ENCODE measurements at regions not wholly inside any gene's neighbourhood (a gene's known extent, or its start where the extent isn't known, plus 50 kb on each side); places are given as distances from the start of the nearest gene placed in this dataset.

GRCh38 chr6:94372229-94372628 is 952.9 kb upstream of the EPHA7 start:
- TF ChIP-seq CTCF (IDR thresholded peaks at IDR 0.05; ENCODE audit: unreplicated experiment): no peak
- no peaks in the 10 kb centered on the region for H3K9me3 Mint-ChIP-seq (ENCODE audit: unreplicated experiment)
- H3K4me1 Mint-ChIP-seq (ENCODE audit: unreplicated experiment): no peaks in the 10 kb centered on the region
- H3K27me3 Mint-ChIP-seq (ENCODE audit: unreplicated experiment): no peaks in the 10 kb centered on the region
- no peak for DNase-seq (ENCODE audit: low spot score)
- no peak overlapping the region for H3K4me3 Mint-ChIP-seq (ENCODE audit: unreplicated experiment)
- H3K36me3 Mint-ChIP-seq (ENCODE audit: low read depth, unreplicated experiment): no peaks in the 10 kb centered on the region
- H3K27ac Mint-ChIP-seq (ENCODE audit: unreplicated experiment): no peak overlapping the region

- DNase-seq (ENCODE audit: low spot score): no peak
- no peaks in the 10 kb centered on the region for H3K4me1 Mint-ChIP-seq (ENCODE audit: unreplicated experiment)
- no peaks in the 10 kb centered on the region for H3K36me3 Mint-ChIP-seq (ENCODE audit: low read depth, unreplicated experiment)
- peaks cover 5% of the 10 kb centered on the region for H3K27me3 Mint-ChIP-seq (ENCODE audit: unreplicated experiment)
- no peaks in the 10 kb centered on the region for H3K9me3 Mint-ChIP-seq (ENCODE audit: unreplicated experiment)
- no peak overlapping the region for H3K4me3 Mint-ChIP-seq (ENCODE audit: unreplicated experiment)
- H3K27ac Mint-ChIP-seq (ENCODE audit: unreplicated experiment): no peak overlapping the region
- TF ChIP-seq CTCF (IDR thresholded peaks at IDR 0.05; ENCODE audit: unreplicated experiment): no peak
Observed at GRCh38 chr6:94367316-94367715, 948.0 kb upstream of the EPHA7 start.

- H3K27me3 Mint-ChIP-seq (ENCODE audit: unreplicated experiment): peaks cover 7% of the 10 kb centered on the region
- H3K9me3 Mint-ChIP-seq (ENCODE audit: unreplicated experiment): no peaks in the 10 kb centered on the region
Observed at GRCh38 chr6:94362061-94362864, 942.9 kb upstream of the EPHA7 start.

GRCh38 chr6:94361304-94362060 is 942.1 kb upstream of the EPHA7 start:
- Mint-ChIP-seq H3K4me3 (ENCODE audit: unreplicated experiment) (no peak overlapping the region), H3K27me3 (ENCODE audit: unreplicated experiment) (peaks cover 7% of the 10 kb centered on the region), H3K4me1 (ENCODE audit: unreplicated experiment) (peaks cover 5% of the 10 kb centered on the region), H3K9me3 (ENCODE audit: unreplicated experiment) (no peaks in the 10 kb centered on the region), H3K36me3 (ENCODE audit: low read depth, unreplicated experiment) (no peaks in the 10 kb centered on the region), H3K27ac (ENCODE audit: unreplicated experiment) (no peak overlapping the region)
- TF ChIP-seq CTCF (IDR thresholded peaks at IDR 0.05; ENCODE audit: unreplicated experiment): no peak
- DNase-seq (ENCODE audit: low spot score): no peak

More at GRCh38 chr6:94362061-94362864, 942.9 kb upstream of the EPHA7 start:
- peaks cover 5% of the 10 kb centered on the region for H3K4me1 Mint-ChIP-seq (ENCODE audit: unreplicated experiment)
- no peaks in the 10 kb centered on the region for H3K36me3 Mint-ChIP-seq (ENCODE audit: low read depth, unreplicated experiment)
- no peak for DNase-seq (ENCODE audit: low spot score)
- no peak overlapping the region for H3K27ac Mint-ChIP-seq (ENCODE audit: unreplicated experiment)
- no peak for TF ChIP-seq CTCF (IDR thresholded peaks at IDR 0.05; ENCODE audit: unreplicated experiment)
- no peak overlapping the region for H3K4me3 Mint-ChIP-seq (ENCODE audit: unreplicated experiment)

All from endothelial cell (in vitro differentiated cells).